Retinal pigment epithelial cell (primary cell): ENCODE measurements at regions not wholly inside any gene's neighbourhood (a gene's known extent, or its start where the extent isn't known, plus 50 kb on each side); places are given as distances from the start of the nearest gene placed in this dataset.
"Not testable (repeated sequence)": the region's sequence is repeated elsewhere in the genome, so short reads cannot be mapped to it uniquely, and the experiment has no call there.

Experiments used
- DNase-seq: peaks from one replicate; pipeline ENCODE4 v3.0.0-alpha.2; 2010; ENCODE audit warnings: low read depth
- H3K4me3 ChIP-seq: 2 replicates; pipeline ENCODE4 v1.5.1; 2011; ENCODE audit warnings: mild to moderate bottlenecking, low read length, control low read depth, moderate library complexity
- TF ChIP-seq, protein P1 (sequence below): conservative IDR thresholded peaks from 2 replicates; pipeline ENCODE4 v1.5.1; 2011; ENCODE audit warnings: low read depth, low read length, control low read depth, inconsistent platforms

DNA sequence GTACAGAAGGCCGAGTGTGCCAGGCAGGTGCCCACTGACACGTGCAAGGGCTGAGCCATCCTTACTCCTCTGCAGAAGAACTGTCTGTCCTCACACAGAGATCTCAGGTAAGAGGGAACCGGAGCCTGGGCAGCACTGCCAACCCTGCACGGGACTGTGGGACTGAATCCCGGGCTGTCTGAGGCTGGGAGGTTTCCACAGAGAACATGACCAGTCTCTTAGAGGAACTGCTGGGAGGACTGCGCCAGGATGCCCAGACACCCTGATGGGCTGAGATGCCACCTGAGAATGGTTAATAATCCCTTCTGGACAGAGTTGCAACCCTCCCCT is 302.9 kb upstream of the SFSWAP start:
- DNase-seq, result no peak
- H3K4me3 ChIP-seq, result no peak overlapping the region
- TF ChIP-seq, protein P1, sequence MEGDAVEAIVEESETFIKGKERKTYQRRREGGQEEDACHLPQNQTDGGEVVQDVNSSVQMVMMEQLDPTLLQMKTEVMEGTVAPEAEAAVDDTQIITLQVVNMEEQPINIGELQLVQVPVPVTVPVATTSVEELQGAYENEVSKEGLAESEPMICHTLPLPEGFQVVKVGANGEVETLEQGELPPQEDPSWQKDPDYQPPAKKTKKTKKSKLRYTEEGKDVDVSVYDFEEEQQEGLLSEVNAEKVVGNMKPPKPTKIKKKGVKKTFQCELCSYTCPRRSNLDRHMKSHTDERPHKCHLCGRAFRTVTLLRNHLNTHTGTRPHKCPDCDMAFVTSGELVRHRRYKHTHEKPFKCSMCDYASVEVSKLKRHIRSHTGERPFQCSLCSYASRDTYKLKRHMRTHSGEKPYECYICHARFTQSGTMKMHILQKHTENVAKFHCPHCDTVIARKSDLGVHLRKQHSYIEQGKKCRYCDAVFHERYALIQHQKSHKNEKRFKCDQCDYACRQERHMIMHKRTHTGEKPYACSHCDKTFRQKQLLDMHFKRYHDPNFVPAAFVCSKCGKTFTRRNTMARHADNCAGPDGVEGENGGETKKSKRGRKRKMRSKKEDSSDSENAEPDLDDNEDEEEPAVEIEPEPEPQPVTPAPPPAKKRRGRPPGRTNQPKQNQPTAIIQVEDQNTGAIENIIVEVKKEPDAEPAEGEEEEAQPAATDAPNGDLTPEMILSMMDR, result no peak

DNA sequence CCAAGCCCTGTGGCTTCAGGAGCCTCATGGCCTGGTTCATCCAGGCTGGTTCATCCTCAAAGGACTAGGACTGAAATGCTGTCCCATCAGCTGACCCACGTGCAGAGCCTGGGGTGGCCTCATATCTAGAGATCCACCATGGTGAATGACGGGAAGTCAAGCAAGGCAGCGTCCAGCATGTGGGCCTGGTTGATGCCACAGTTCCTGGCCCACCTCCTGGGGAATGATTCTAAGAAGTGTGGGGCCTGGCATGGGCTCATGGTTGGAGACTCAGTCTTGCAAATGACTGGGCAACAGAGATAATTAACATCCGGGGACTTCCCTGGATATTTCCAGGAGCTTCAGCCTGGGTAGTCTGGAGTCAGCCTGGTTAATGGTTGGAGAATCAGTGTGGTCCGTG is 302.4 kb upstream of the SFSWAP start:
- H3K4me3 ChIP-seq, result no peak overlapping the region
- TF ChIP-seq, protein P1, result no peak
- no peak for DNase-seq

DNA sequence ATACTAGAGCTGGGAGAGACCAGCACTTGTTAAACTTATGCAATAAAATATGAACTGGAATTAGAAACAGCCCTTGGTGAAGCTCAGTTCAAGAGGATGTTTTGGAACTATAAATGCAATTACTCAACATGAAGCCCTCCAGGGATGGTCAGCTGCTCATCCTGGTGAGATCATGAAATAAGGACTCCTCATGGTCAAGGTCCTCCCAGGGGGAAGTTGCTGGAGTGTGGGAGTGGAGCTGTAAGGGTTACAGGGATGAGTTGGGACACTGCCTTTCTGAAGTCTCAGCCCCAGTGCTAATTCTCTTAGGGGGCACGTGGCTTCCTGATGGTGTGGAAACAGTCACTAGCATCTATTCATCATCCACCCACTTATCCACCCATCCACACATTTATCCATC is 301.7 kb upstream of the SFSWAP start:
- no peak for DNase-seq
- TF ChIP-seq, protein P1, result no peak
- no peak overlapping the region for H3K4me3 ChIP-seq

DNA sequence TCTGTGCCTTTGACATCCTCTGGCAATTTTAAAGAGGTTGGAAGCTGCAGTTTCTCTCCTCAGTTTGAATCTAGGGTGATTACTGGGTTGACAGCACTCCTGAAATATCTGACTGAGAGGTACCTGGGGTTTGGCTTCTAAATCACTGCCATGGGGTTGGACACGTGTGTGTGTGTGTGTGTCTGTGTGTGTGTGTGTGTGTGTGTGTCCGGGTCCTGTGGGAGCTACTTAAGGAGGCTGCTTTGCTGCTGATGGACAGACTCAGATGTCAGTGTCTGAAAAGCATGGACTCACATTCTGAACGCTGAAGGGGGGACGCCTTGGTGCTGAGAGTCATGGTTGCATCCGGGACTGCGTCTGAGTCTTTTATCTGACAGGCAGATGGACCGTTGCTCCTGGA is 299.1 kb upstream of the SFSWAP start:
- not testable (repeated sequence) for DNase-seq, H3K4me3 ChIP-seq

DNA sequence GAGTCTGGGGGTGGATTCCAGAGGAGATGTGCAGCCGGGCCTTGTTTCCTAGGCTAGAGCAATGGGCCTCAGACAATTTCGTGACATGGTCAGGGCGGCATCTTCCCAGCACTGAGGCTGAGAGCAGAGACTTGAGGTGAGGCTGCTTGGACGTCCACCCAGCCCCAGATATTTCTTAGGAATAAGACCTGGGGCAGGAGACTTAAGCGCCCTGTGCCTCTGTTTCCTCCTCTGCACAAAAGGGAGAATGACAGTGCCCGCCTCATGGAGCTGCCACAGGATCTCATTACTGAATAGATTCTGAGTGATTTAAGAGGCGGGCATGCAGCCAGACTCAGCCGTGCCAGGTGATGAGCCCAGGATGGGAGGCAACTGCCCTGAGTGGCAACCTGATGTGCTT is 297.9 kb upstream of the SFSWAP start:
- no peak for DNase-seq
- no peak overlapping the region for H3K4me3 ChIP-seq
- TF ChIP-seq, protein P1, result no peak

DNA sequence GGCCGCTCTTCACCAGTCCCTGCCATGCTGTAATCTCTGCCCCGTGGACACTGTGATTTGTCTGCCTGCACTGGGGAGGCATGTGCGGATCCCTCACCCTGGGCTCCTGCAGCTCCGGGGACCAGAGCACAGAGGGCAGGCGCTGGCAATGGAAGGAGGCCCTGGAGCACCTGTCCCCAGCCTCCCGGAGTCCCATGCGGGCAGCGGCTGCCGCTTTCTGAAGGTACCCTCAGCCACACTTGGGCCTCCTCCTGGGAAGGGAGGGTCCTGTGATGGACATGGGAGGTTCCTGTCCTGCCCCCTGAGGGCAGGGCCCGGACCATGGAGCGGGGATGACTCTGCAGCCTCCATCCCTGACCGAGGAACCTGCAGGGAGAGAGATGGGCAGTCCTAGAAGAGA is 297.4 kb upstream of the SFSWAP start:
- no peak overlapping the region for H3K4me3 ChIP-seq
- TF ChIP-seq, protein P1, result no peak
- DNase-seq, result no peak

DNA sequence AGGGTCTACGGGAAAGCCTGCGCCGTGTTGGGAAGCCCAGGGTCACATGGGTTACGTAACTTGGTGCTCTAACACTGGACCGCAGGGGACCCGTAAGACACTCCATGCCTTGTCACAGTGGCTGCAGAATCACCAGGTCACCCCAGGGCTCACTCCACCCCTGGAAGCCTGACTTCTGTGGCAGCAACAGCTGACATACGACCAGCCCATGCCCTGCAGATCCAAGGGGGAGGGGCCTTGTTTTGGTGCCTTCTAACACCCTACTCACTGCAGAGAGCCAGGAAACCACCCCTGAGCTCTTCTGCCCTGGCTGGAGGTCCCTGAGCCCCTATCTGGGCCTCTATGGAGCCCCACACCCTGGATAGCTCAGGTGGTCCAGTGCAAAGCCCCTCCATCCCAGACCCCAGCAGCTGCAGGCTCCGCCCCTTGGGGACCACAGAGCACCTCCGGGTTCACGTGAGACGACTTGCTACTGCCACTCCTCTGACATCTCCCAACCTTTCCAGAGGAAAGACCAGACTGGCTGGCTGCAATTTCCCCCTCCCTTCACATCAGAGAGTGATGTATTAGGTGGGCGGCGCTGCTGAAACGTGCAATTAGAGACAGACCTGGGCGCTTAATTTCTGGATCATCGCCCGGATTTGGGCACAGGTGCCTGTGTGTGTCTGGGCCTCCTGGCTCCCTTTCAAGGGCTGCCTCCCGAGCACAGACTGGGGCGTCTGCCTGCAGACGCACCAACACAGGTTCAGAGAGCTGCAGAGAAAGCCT is 296.6 kb upstream of the SFSWAP start:
- not testable (repeated sequence) for DNase-seq, H3K4me3 ChIP-seq

DNA sequence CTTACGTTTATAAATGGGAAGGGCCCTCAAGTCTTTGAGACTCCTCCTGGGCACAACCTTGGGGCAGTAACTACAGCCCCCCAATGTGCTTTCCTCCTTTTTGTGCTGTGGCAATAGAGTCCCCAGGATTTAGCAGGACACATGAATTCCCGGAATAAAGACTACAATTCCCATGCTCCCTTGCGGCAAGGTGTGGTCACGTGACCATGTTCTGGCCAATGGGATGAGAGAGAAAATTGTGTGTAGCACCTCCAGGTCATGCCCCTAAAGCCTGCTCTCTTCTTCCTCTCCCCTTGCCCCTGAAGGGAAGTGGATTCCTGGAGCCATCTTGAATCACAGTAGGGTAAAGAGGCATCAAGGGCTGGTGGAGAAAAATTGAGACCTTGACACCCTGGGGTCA is 295.1 kb upstream of the SFSWAP start:
- no peak overlapping the region for H3K4me3 ChIP-seq
- TF ChIP-seq, protein P1, result no peak
- DNase-seq, result no peak
